Kidney (tissue), 13 donors: ENCODE measurements at regions not wholly inside any gene's neighbourhood (a gene's known extent, or its start where the extent isn't known, plus 50 kb on each side); places are given as distances from the start of the nearest gene placed in this dataset.
"Not testable (repeated sequence)": the region's sequence is repeated elsewhere in the genome, so short reads cannot be mapped to it uniquely, and the experiment has no call there.

ENCODE experiments used
- DNase-seq, 5 donors: peaks; one replicate each; pipeline ENCODE4 v3.0.0-alpha.2; 2013 to 2020
- FAIRE-seq: peaks from 2 replicates; lab custom pipeline; 2012; peaks lifted over from hg19 to GRCh38; lab: Jason Lieb, UNC
- H3K27ac ChIP-seq, 2 donors: one replicate each; pipeline ENCODE4 v1.7.0; 2013; ENCODE audit warnings: low read depth in 2 of 2, low read length in 2 of 2, inconsistent platforms in 1 of 2
- H3K27me3 ChIP-seq: one replicate; pipeline ENCODE4 v1.7.1; 2013; ENCODE audit warnings: low read length, inconsistent platforms; ENCODE audit not compliant: control insufficient read depth, insufficient read depth
- H3K36me3 ChIP-seq, 3 donors: one replicate each; pipeline versions ENCODE4 v1.7.0 to v1.7.1; 2013; ENCODE audit warnings: low read length in 3 of 3, control low read depth in 1 of 3, inconsistent platforms in 1 of 3; ENCODE audit not compliant: insufficient read depth in 3 of 3, control insufficient read depth in 2 of 3
- H3K4me1 ChIP-seq, 3 donors: one replicate each; pipeline versions ENCODE4 v1.7.0 to v1.7.1; 2013; ENCODE audit warnings: low read length in 3 of 3, inconsistent platforms in 1 of 3, low read depth in 1 of 3; ENCODE audit not compliant: control insufficient read depth in 2 of 3, insufficient read depth in 2 of 3
- H3K4me3 ChIP-seq, 3 donors: one replicate each; pipeline versions ENCODE4 v1.7.0 to v1.8.1; 2013; ENCODE audit warnings: low read length in 3 of 3, control low read depth in 1 of 3, inconsistent platforms in 1 of 3
- H3K9ac ChIP-seq, 3 donors: one replicate each; pipeline versions ENCODE4 v1.7.0 to v1.7.1; 2013; ENCODE audit warnings: low read length in 3 of 3, control low read depth in 1 of 3, inconsistent platforms in 1 of 3
- H3K9me3 ChIP-seq, 3 donors: one replicate each; pipeline versions ENCODE4 v1.7.0 to v1.7.1; 2013; ENCODE audit warnings: low read length in 3 of 3, control low read depth in 1 of 3, inconsistent platforms in 1 of 3; ENCODE audit not compliant: control insufficient read depth in 2 of 3, insufficient read depth in 1 of 3
- CTCF ChIP-seq: IDR thresholded peaks from 3 replicates; pipeline ENCODE4 v1.5.1; 2012; ENCODE audit warnings: mild to moderate bottlenecking, moderate library complexity, borderline replicate concordance; ENCODE audit not compliant: insufficient read depth; ENCODE audit errors: extremely low read depth
- intact Hi-C: fragments of 100-400 bp; cut with DNase I; formaldehyde crosslinking; loops from one replicate; pipeline ENCODE4 v1.11.1; 2022
- donor health status: control.
- donor health status: control.
- donor health status: control.
- donor health status: control.
- donor health status: control.
- donor health status: DM: yes; HTN: yes; CAD: no.
- donor health status: Normal renal cell carcinoma (clear cell type).

GRCh38 chr2:64277101-64277849 is 133.1 kb upstream of the PELI1 start:
- Histone ChIP-seq H3K4me3 (no peak overlapping the region), H3K36me3 (no peaks in the 10 kb centered on the region), H3K9ac (no peak overlapping the region), H3K27me3 (no peaks in the 10 kb centered on the region), H3K4me1 (peaks cover 4 to 31% (median 21%) of the 10 kb centered on the region in 3 donors), H3K9me3 (no peaks in the 10 kb centered on the region), H3K27ac (peak overlapping the region; percentile 52 to 65)
- TF ChIP-seq CTCF = no peak
- intact Hi-C loops = no loop called here
- DNase-seq (peak in 3 of 5 donors; percentile 59 to 86 (median 83)), FAIRE-seq (no peak)

GRCh38 chr2:64280812-64281211 is 136.6 kb upstream of the PELI1 start:
- H3K27ac ChIP-seq, H3K4me3 ChIP-seq, DNase-seq, H3K27me3 ChIP-seq, H3K9me3 ChIP-seq, H3K9ac ChIP-seq, intact Hi-C loops, FAIRE-seq, H3K36me3 ChIP-seq: not testable (repeated sequence)
- H3K4me1 ChIP-seq = peaks cover 4 to 13% (median 8%) of the 10 kb centered on the region in 3 donors

GRCh38 chr2:64283006-64283570 is 138.9 kb upstream of the PELI1 start:
- no peak for FAIRE-seq
- H3K27ac ChIP-seq = peak overlapping the region in 1 of 2 donors; percentile 32
- no peak for TF ChIP-seq CTCF
- H3K36me3 ChIP-seq = no peaks in the 10 kb centered on the region
- no peaks in the 10 kb centered on the region for H3K4me1 ChIP-seq
- DNase-seq = no peak
- H3K9ac ChIP-seq = no peak overlapping the region
- H3K27me3 ChIP-seq = no peaks in the 10 kb centered on the region
- H3K9me3 ChIP-seq = no peaks in the 10 kb centered on the region
- intact Hi-C loops = no loop called here
- no peak overlapping the region for H3K4me3 ChIP-seq

GRCh38 chr2:64283641-64284361 is 139.6 kb upstream of the PELI1 start:
- FAIRE-seq (no peak), DNase-seq (peak in 3 of 5 donors; percentile 36 to 66 (median 59))
- Histone ChIP-seq H3K27me3 (no peaks in the 10 kb centered on the region), H3K27ac (peak overlapping the region in 1 of 2 donors; percentile 32), H3K9me3 (no peaks in the 10 kb centered on the region), H3K9ac (no peak overlapping the region), H3K4me1 (no peaks in the 10 kb centered on the region), H3K4me3 (no peak overlapping the region), H3K36me3 (no peaks in the 10 kb centered on the region)
- no peak for TF ChIP-seq CTCF
- intact Hi-C loops = no loop called here
